IMR-90 (cell line): ENCODE measurements at regions not wholly inside any gene's neighbourhood (a gene's known extent, or its start where the extent isn't known, plus 50 kb on each side); places are given as distances from the start of the nearest gene placed in this dataset.

ENCODE experiments used
- CHD1 ChIP-seq: IDR thresholded peaks from 2 replicates; pipeline ENCODE4 v1.6.1; 2012; ENCODE audit warnings: low read depth, low read length, improper control_type of control experiment
- FOS ChIP-seq: fragments of 150-350 bp; IDR thresholded peaks from 2 replicates; pipeline ENCODE4 v1.6.1; 2016; ENCODE audit warnings: low read depth, low read length
- MAFK ChIP-seq: IDR thresholded peaks from 2 replicates; pipeline ENCODE4 v1.6.1; 2012; ENCODE audit warnings: low read depth, low read length, improper control_type of control experiment
- POLR2A ChIP-seq: IDR thresholded peaks from 2 replicates; pipeline ENCODE4 v1.6.1; 2012; ENCODE audit warnings: mild to moderate bottlenecking, low read depth, low read length
- RAD21 ChIP-seq: IDR thresholded peaks from 2 replicates; pipeline ENCODE4 v1.6.1; 2012; ENCODE audit warnings: low read length, improper control_type of control experiment
- SMC3 ChIP-seq: fragments of 150-350 bp; IDR thresholded peaks from 2 replicates; pipeline ENCODE4 v1.6.1; 2016; ENCODE audit warnings: low read depth, mild to moderate bottlenecking, antibody characterized with exemption, low read length, moderate library complexity
- USF2 ChIP-seq: fragments of 150-350 bp; IDR thresholded peaks from 2 replicates; pipeline ENCODE4 v1.6.1; 2017; ENCODE audit warnings: mild to moderate bottlenecking, antibody characterized with exemption, low read length, low read depth
- TF ChIP-seq, protein P1 (sequence below): conservative IDR thresholded peaks from 2 replicates; pipeline ENCODE4 v1.5.1; 2012; ENCODE audit warnings: mild to moderate bottlenecking, low read depth, low read length, improper control_type of control experiment

- TF ChIP-seq POLR2A = no peak
- TF ChIP-seq MAFK = no peak
- no peak for TF ChIP-seq CHD1
- TF ChIP-seq, protein P1, sequence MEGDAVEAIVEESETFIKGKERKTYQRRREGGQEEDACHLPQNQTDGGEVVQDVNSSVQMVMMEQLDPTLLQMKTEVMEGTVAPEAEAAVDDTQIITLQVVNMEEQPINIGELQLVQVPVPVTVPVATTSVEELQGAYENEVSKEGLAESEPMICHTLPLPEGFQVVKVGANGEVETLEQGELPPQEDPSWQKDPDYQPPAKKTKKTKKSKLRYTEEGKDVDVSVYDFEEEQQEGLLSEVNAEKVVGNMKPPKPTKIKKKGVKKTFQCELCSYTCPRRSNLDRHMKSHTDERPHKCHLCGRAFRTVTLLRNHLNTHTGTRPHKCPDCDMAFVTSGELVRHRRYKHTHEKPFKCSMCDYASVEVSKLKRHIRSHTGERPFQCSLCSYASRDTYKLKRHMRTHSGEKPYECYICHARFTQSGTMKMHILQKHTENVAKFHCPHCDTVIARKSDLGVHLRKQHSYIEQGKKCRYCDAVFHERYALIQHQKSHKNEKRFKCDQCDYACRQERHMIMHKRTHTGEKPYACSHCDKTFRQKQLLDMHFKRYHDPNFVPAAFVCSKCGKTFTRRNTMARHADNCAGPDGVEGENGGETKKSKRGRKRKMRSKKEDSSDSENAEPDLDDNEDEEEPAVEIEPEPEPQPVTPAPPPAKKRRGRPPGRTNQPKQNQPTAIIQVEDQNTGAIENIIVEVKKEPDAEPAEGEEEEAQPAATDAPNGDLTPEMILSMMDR = no peak
- no peak for TF ChIP-seq FOS
- no peak for TF ChIP-seq USF2
- no peak for TF ChIP-seq RAD21
- no peak for TF ChIP-seq SMC3
These were observed 329.4 kb upstream of the TBX3 start for GRCh38 chr12:115013236-115013981.
